Endometrium (tissue), 2 donors: ENCODE measurements at regions not wholly inside any gene's neighbourhood (a gene's known extent, or its start where the extent isn't known, plus 50 kb on each side); places are given as distances from the start of the nearest gene placed in this dataset.
"Not testable (repeated sequence)": the region's sequence is repeated elsewhere in the genome, so short reads cannot be mapped to it uniquely, and the experiment has no call there.

ENCODE experiments used
- FAIRE-seq: peaks from 2 replicates; lab custom pipeline; 2012; peaks lifted over from hg19 to GRCh38; lab: Jason Lieb, UNC
- donor health status: control.
- donor health status: control.

GRCh38 chr3:65303431-65303830 lies 615.6 kb upstream of the ADAMTS9 start:
- no peak for FAIRE-seq

- peak; percentile 70 for FAIRE-seq
These were observed 603.8 kb upstream of the ADAMTS9 start for GRCh38 chr3:65291448-65292125.

- no peak for FAIRE-seq
These were observed 601.0 kb upstream of the ADAMTS9 start for GRCh38 chr3:65288776-65289175.

GRCh38 chr3:65285956-65286355 lies 598.2 kb upstream of the ADAMTS9 start:
- no peak for FAIRE-seq

- no peak for FAIRE-seq
These were observed 597.2 kb upstream of the ADAMTS9 start for GRCh38 chr3:65284961-65285360.

- FAIRE-seq: no peak
These were observed 596.7 kb upstream of the ADAMTS9 start for GRCh38 chr3:65284546-65284945.

GRCh38 chr3:65279225-65279782 lies 591.5 kb upstream of the ADAMTS9 start:
- FAIRE-seq: no peak

GRCh38 chr3:65277798-65278197 lies 590.0 kb upstream of the ADAMTS9 start:
- FAIRE-seq: no peak

GRCh38 chr3:65276551-65276950 lies 588.8 kb upstream of the ADAMTS9 start:
- no peak for FAIRE-seq

- no peak for FAIRE-seq
These were observed 580.6 kb upstream of the ADAMTS9 start for GRCh38 chr3:65268426-65268825.

- no peak for FAIRE-seq
These were observed 578.3 kb upstream of the ADAMTS9 start for GRCh38 chr3:65265942-65266590.

GRCh38 chr3:65265511-65265910 lies 577.7 kb upstream of the ADAMTS9 start:
- FAIRE-seq: no peak

GRCh38 chr3:65262548-65262947 lies 574.7 kb upstream of the ADAMTS9 start:
- FAIRE-seq: no peak

- FAIRE-seq: no peak
These were observed 572.1 kb upstream of the ADAMTS9 start for GRCh38 chr3:65259946-65260345.

GRCh38 chr3:65252914-65253313 lies 565.1 kb upstream of the ADAMTS9 start:
- not testable (repeated sequence) for FAIRE-seq

- no peak for FAIRE-seq
These were observed 564.5 kb upstream of the ADAMTS9 start for GRCh38 chr3:65252266-65252665.

GRCh38 chr3:65251375-65251774 lies 563.6 kb upstream of the ADAMTS9 start:
- no peak for FAIRE-seq

- no peak for FAIRE-seq
These were observed 558.8 kb upstream of the ADAMTS9 start for GRCh38 chr3:65246561-65246960.

- peak; percentile 55 for FAIRE-seq
These were observed 557.6 kb upstream of the ADAMTS9 start for GRCh38 chr3:65245133-65246063.

GRCh38 chr3:65240366-65240765 lies 552.6 kb upstream of the ADAMTS9 start:
- FAIRE-seq: no peak

- no peak for FAIRE-seq
These were observed 550.9 kb upstream of the ADAMTS9 start for GRCh38 chr3:65238652-65239051.

GRCh38 chr3:65234499-65234898 lies 546.7 kb upstream of the ADAMTS9 start:
- FAIRE-seq: no peak

GRCh38 chr3:65233561-65233960 lies 545.8 kb upstream of the ADAMTS9 start:
- no peak for FAIRE-seq
